Left cardiac atrium (tissue), 4 donors: ENCODE measurements at regions not wholly inside any gene's neighbourhood (a gene's known extent, or its start where the extent isn't known, plus 50 kb on each side); places are given as distances from the start of the nearest gene placed in this dataset.
A peak's percentile ranks its signal among the peaks of the same experiment; 100 is the strongest.

ENCODE experiments used
- ATAC-seq, 2 donors: fragments of 200-7000 bp; cut with Tn5 transposase; one replicate each; pipeline ENCODE4 v1.9.1; 2020; ENCODE audit warnings: mild to moderate bottlenecking in 2 of 2, moderate library complexity in 2 of 2
- DNase-seq: peaks from one replicate; pipeline ENCODE4 v3.0.0-alpha.2; 2020
- intact Hi-C, 2 donors: fragments of 100-400 bp; cut with DNase I; formaldehyde crosslinking; loops; one replicate each; pipeline versions ENCODE4 v1.14.1 to v1.15.1; 2022 to 2023
- donor health status: DM: no; HTN: yes; CAD: no.
- donor health status: DM: no; HTN: yes; CAD: no; lungs with severe emphysema.
- donor health status: DM: yes; HTN: yes; CAD: no.
- donor health status: Dilated cardiomyopathy.

- DNase-seq: no peak
- intact Hi-C loops: no loop called here
- no peak for ATAC-seq
These were observed 1424.0 kb upstream of the PIK3C3 start for GRCh38 chr18:40531051-40531450.

GRCh38 chr18:40529478-40529877, 1425.6 kb upstream of the PIK3C3 start:
- intact Hi-C loops: no loop called here
- ATAC-seq (no peak), DNase-seq (no peak)

- DNase-seq (no peak), ATAC-seq (no peak)
- intact Hi-C loops: no loop called here
These were observed 1430.2 kb upstream of the PIK3C3 start for GRCh38 chr18:40524881-40525280.

GRCh38 chr18:40523287-40523686, 1431.7 kb upstream of the PIK3C3 start:
- no peak for ATAC-seq
- intact Hi-C loops: no loop called here
- no peak for DNase-seq

- ATAC-seq: no peak
- DNase-seq: no peak
- intact Hi-C loops: no loop called here
These were observed 1454.0 kb upstream of the PIK3C3 start for GRCh38 chr18:40501026-40501425.

GRCh38 chr18:40494603-40495002, 1460.4 kb upstream of the PIK3C3 start:
- intact Hi-C loops: no loop called here
- DNase-seq (no peak), ATAC-seq (no peak)

- DNase-seq (no peak), ATAC-seq (no peak)
- intact Hi-C loops: no loop called here
These were observed 1461.7 kb upstream of the PIK3C3 start for GRCh38 chr18:40493316-40493715.

- intact Hi-C loops: no loop called here
- ATAC-seq: no peak
- DNase-seq: no peak
These were observed 1465.7 kb upstream of the PIK3C3 start for GRCh38 chr18:40489301-40489700.

- DNase-seq (no peak), ATAC-seq (no peak)
- intact Hi-C loops: no loop called here
These were observed 1469.7 kb upstream of the PIK3C3 start for GRCh38 chr18:40485318-40485717.

GRCh38 chr18:40473221-40474029, 1481.6 kb upstream of the PIK3C3 start:
- ATAC-seq: no peak
- intact Hi-C loops: no loop called here
- no peak for DNase-seq

- no peak for ATAC-seq
- DNase-seq: no peak
- intact Hi-C loops: no loop called here
These were observed 1484.3 kb upstream of the PIK3C3 start for GRCh38 chr18:40470723-40471122.

- intact Hi-C loops: no loop called here
- ATAC-seq (no peak), DNase-seq (no peak)
These were observed 1485.2 kb upstream of the PIK3C3 start for GRCh38 chr18:40469851-40470250.

GRCh38 chr18:40469316-40469715, 1485.7 kb upstream of the PIK3C3 start:
- intact Hi-C loops: no loop called here
- DNase-seq: no peak
- ATAC-seq: no peak

- ATAC-seq: no peak
- no peak for DNase-seq
- intact Hi-C loops: no loop called here
These were observed 1491.0 kb upstream of the PIK3C3 start for GRCh38 chr18:40464032-40464431.

GRCh38 chr18:40453903-40454302, 1501.1 kb upstream of the PIK3C3 start:
- no peak for DNase-seq
- intact Hi-C loops: no loop called here
- ATAC-seq: no peak

- intact Hi-C loops: no loop called here
- ATAC-seq (no peak), DNase-seq (no peak)
These were observed 1502.4 kb upstream of the PIK3C3 start for GRCh38 chr18:40452599-40452998.

- ATAC-seq (no peak), DNase-seq (no peak)
- intact Hi-C loops: no loop called here
These were observed 1504.3 kb upstream of the PIK3C3 start for GRCh38 chr18:40450751-40451150.

- no peak for DNase-seq
These were observed 1507.2 kb upstream of the PIK3C3 start for GRCh38 chr18:40447820-40448219.

GRCh38 chr18:40440088-40440487, 1514.9 kb upstream of the PIK3C3 start:
- intact Hi-C loops: no loop called here
- ATAC-seq: no peak
- DNase-seq: no peak

More at GRCh38 chr18:40447820-40448219, 1507.2 kb upstream of the PIK3C3 start:
- ATAC-seq: no peak
- intact Hi-C loops: no loop called here

- DNase-seq: peak; percentile 15
- intact Hi-C loops: no loop called here
- ATAC-seq: peak; percentile 55 to 99
These were observed 1517.5 kb upstream of the PIK3C3 start for GRCh38 chr18:40437517-40437916.
